ENCODE measurements at regions not wholly inside any gene's neighbourhood (a gene's known extent, or its start where the extent isn't known, plus 50 kb on each side); places are given as distances from the start of the nearest gene placed in this dataset.
A peak's percentile ranks its signal among the peaks of the same experiment; 100 is the strongest.

- no peaks in the 10 kb centered on the region for H3K27me3 ChIP-seq (ENCODE audit: insufficient read depth, low read length)
- no peak overlapping the region for H3K4me3 ChIP-seq (ENCODE audit: low read depth, low read length)
- H3K4me1 ChIP-seq (ENCODE audit: control insufficient read depth in 1 of 2, insufficient read depth in 2 of 2, low read length in 2 of 2) = no peaks in the 10 kb centered on the region
- no peak overlapping the region for H2BK12ac ChIP-seq (ENCODE audit: low read length)
- H3K4ac ChIP-seq (ENCODE audit: low read depth, low read length) = no peak overlapping the region
- no peak overlapping the region for H2BK5ac ChIP-seq (ENCODE audit: low read depth, low read length, poor library complexity)
- no peak overlapping the region for H4K8ac ChIP-seq (ENCODE audit: low read depth, low read length)
- H3K9ac ChIP-seq (ENCODE audit: low read length) = no peak overlapping the region
- H2BK120ac ChIP-seq (ENCODE audit: insufficient read depth, low read length, poor library complexity) = no peak overlapping the region
- no peak overlapping the region for H4K12ac ChIP-seq (ENCODE audit: low read depth, low read length)
- H3K27ac ChIP-seq (ENCODE audit: low read depth, low read length) = no peak overlapping the region
- WGBS (ENCODE audit: extremely low coverage, insufficient coverage, insufficient read length) = no CpG with 5 or more reads among the region's 1 CpG
- H3K9me3 ChIP-seq (ENCODE audit: insufficient read depth, low read depth, low read length) = no peaks in the 10 kb centered on the region
- H2AK5ac ChIP-seq (ENCODE audit: low read length) = no peak overlapping the region
- no peak overlapping the region for H3K23ac ChIP-seq (ENCODE audit: low read length)
- H2AFZ ChIP-seq (ENCODE audit: insufficient read depth, low read length, poor library complexity) = no peak overlapping the region
- no peak overlapping the region for H3K4me2 ChIP-seq (ENCODE audit: low read length)
- no peaks in the 10 kb centered on the region for H3K79me2 ChIP-seq (ENCODE audit: control insufficient read depth, insufficient read depth, low read length, poor library complexity)
- no peaks in the 10 kb centered on the region for H3K79me1 ChIP-seq (ENCODE audit: low read length)
- H3K36me3 ChIP-seq (ENCODE audit: control insufficient read depth in 1 of 2, insufficient read depth in 2 of 2, low read length in 2 of 2) = no peaks in the 10 kb centered on the region
- no peak overlapping the region for H3K18ac ChIP-seq (ENCODE audit: low read length)
- H4K91ac ChIP-seq (ENCODE audit: low read depth, low read length) = no peak overlapping the region
- DNase-seq = no peak
- no peak overlapping the region for H3K14ac ChIP-seq (ENCODE audit: low read length)
Measured at GRCh38 chr10:57743711-57744110, 524.0 kb downstream of the IPMK start.

- Histone ChIP-seq H3K4me2 (ENCODE audit: low read length) (no peak overlapping the region), H2BK12ac (ENCODE audit: low read length) (no peak overlapping the region)
- no CpG with 5 or more reads among the region's 3 CpGs for WGBS (ENCODE audit: extremely low coverage, insufficient coverage, insufficient read length)
Measured at GRCh38 chr10:57741751-57742150, 525.9 kb downstream of the IPMK start.

GRCh38 chr10:57723305-57723704 lies 544.4 kb downstream of the IPMK start:
- no peak overlapping the region for H3K9ac ChIP-seq (ENCODE audit: low read length)
- H3K23ac ChIP-seq (ENCODE audit: low read length) = no peak overlapping the region
- no peak overlapping the region for H4K12ac ChIP-seq (ENCODE audit: low read depth, low read length)
- no peak for DNase-seq
- H3K4me1 ChIP-seq (ENCODE audit: control insufficient read depth in 1 of 2, insufficient read depth in 2 of 2, low read length in 2 of 2) = no peaks in the 10 kb centered on the region
- H3K9me3 ChIP-seq (ENCODE audit: insufficient read depth, low read depth, low read length) = no peaks in the 10 kb centered on the region
- H3K79me1 ChIP-seq (ENCODE audit: low read length) = no peaks in the 10 kb centered on the region
- no peak overlapping the region for H3K4me3 ChIP-seq (ENCODE audit: low read depth, low read length)
- H2BK120ac ChIP-seq (ENCODE audit: insufficient read depth, low read length, poor library complexity) = no peak overlapping the region
- H3K4ac ChIP-seq (ENCODE audit: low read depth, low read length) = no peak overlapping the region
- H3K18ac ChIP-seq (ENCODE audit: low read length) = no peak overlapping the region
- H2AFZ ChIP-seq (ENCODE audit: insufficient read depth, low read length, poor library complexity) = no peak overlapping the region
- H4K8ac ChIP-seq (ENCODE audit: low read depth, low read length) = no peak overlapping the region
- H2BK5ac ChIP-seq (ENCODE audit: low read depth, low read length, poor library complexity) = no peak overlapping the region
- no peak overlapping the region for H2BK12ac ChIP-seq (ENCODE audit: low read length)
- no peaks in the 10 kb centered on the region for H3K27me3 ChIP-seq (ENCODE audit: insufficient read depth, low read length)
- H4K91ac ChIP-seq (ENCODE audit: low read depth, low read length) = no peak overlapping the region
- no CpG with 5 or more reads among the region's 1 CpG for WGBS (ENCODE audit: extremely low coverage, insufficient coverage, insufficient read length)
- H2AK5ac ChIP-seq (ENCODE audit: low read length) = no peak overlapping the region
- H3K36me3 ChIP-seq (ENCODE audit: control insufficient read depth in 1 of 2, insufficient read depth in 2 of 2, low read length in 2 of 2) = no peaks in the 10 kb centered on the region
- H3K14ac ChIP-seq (ENCODE audit: low read length) = no peak overlapping the region
- H3K4me2 ChIP-seq (ENCODE audit: low read length) = no peak overlapping the region
- no peaks in the 10 kb centered on the region for H3K79me2 ChIP-seq (ENCODE audit: control insufficient read depth, insufficient read depth, low read length, poor library complexity)
- no peak overlapping the region for H3K27ac ChIP-seq (ENCODE audit: low read depth, low read length)

More at GRCh38 chr10:57741751-57742150, 525.9 kb downstream of the IPMK start:
- Histone ChIP-seq H2AFZ (ENCODE audit: insufficient read depth, low read length, poor library complexity) (no peak overlapping the region), H3K18ac (ENCODE audit: low read length) (no peak overlapping the region), H3K79me2 (ENCODE audit: control insufficient read depth, insufficient read depth, low read length, poor library complexity) (no peaks in the 10 kb centered on the region), H3K23ac (ENCODE audit: low read length) (no peak overlapping the region), H3K36me3 (ENCODE audit: control insufficient read depth in 1 of 2, insufficient read depth in 2 of 2, low read length in 2 of 2) (no peaks in the 10 kb centered on the region), H4K91ac (ENCODE audit: low read depth, low read length) (no peak overlapping the region), H3K27ac (ENCODE audit: low read depth, low read length) (no peak overlapping the region), H3K9me3 (ENCODE audit: insufficient read depth, low read depth, low read length) (no peaks in the 10 kb centered on the region), H2BK5ac (ENCODE audit: low read depth, low read length, poor library complexity) (no peak overlapping the region), H2AK5ac (ENCODE audit: low read length) (no peak overlapping the region), H3K79me1 (ENCODE audit: low read length) (no peaks in the 10 kb centered on the region), H2BK120ac (ENCODE audit: insufficient read depth, low read length, poor library complexity) (no peak overlapping the region), H4K12ac (ENCODE audit: low read depth, low read length) (no peak overlapping the region), H3K4me3 (ENCODE audit: low read depth, low read length) (no peak overlapping the region), H3K14ac (ENCODE audit: low read length) (no peak overlapping the region), H3K4me1 (ENCODE audit: control insufficient read depth in 1 of 2, insufficient read depth in 2 of 2, low read length in 2 of 2) (no peaks in the 10 kb centered on the region), H3K27me3 (ENCODE audit: insufficient read depth, low read length) (no peaks in the 10 kb centered on the region), H3K4ac (ENCODE audit: low read depth, low read length) (no peak overlapping the region), H4K8ac (ENCODE audit: low read depth, low read length) (no peak overlapping the region), H3K9ac (ENCODE audit: low read length) (no peak overlapping the region)
- DNase-seq = no peak

- Histone ChIP-seq H4K91ac (ENCODE audit: low read depth, low read length) (no peak overlapping the region), H3K9me3 (ENCODE audit: insufficient read depth, low read depth, low read length) (no peaks in the 10 kb centered on the region), H3K4ac (ENCODE audit: low read depth, low read length) (no peak overlapping the region), H3K27me3 (ENCODE audit: insufficient read depth, low read length) (no peaks in the 10 kb centered on the region), H3K18ac (ENCODE audit: low read length) (no peak overlapping the region), H4K12ac (ENCODE audit: low read depth, low read length) (no peak overlapping the region), H3K9ac (ENCODE audit: low read length) (no peak overlapping the region), H4K8ac (ENCODE audit: low read depth, low read length) (no peak overlapping the region), H3K23ac (ENCODE audit: low read length) (no peak overlapping the region), H2BK12ac (ENCODE audit: low read length) (no peak overlapping the region), H3K14ac (ENCODE audit: low read length) (no peak overlapping the region), H2AK5ac (ENCODE audit: low read length) (no peak overlapping the region), H3K27ac (ENCODE audit: low read depth, low read length) (no peak overlapping the region), H3K4me3 (ENCODE audit: low read depth, low read length) (no peak overlapping the region), H3K79me1 (ENCODE audit: low read length) (no peaks in the 10 kb centered on the region), H2BK5ac (ENCODE audit: low read depth, low read length, poor library complexity) (no peak overlapping the region), H3K4me1 (ENCODE audit: control insufficient read depth in 1 of 2, insufficient read depth in 2 of 2, low read length in 2 of 2) (no peaks in the 10 kb centered on the region), H2AFZ (ENCODE audit: insufficient read depth, low read length, poor library complexity) (no peak overlapping the region), H3K36me3 (ENCODE audit: control insufficient read depth in 1 of 2, insufficient read depth in 2 of 2, low read length in 2 of 2) (no peaks in the 10 kb centered on the region), H3K4me2 (ENCODE audit: low read length) (no peak overlapping the region), H3K79me2 (ENCODE audit: control insufficient read depth, insufficient read depth, low read length, poor library complexity) (no peaks in the 10 kb centered on the region), H2BK120ac (ENCODE audit: insufficient read depth, low read length, poor library complexity) (no peak overlapping the region)
- peak in 1 of 2 donors; percentile 60 for DNase-seq
- WGBS (ENCODE audit: extremely low coverage, insufficient coverage, insufficient read length) = no CpG with 5 or more reads among the region's 2 CpGs
Measured at GRCh38 chr10:57716884-57717283, 550.8 kb downstream of the IPMK start.

Data from trophoblast cell (in vitro differentiated cells and primary cell).